ENCODE measurements at regions not wholly inside any gene's neighbourhood (a gene's known extent, or its start where the extent isn't known, plus 50 kb on each side); places are given as distances from the start of the nearest gene placed in this dataset.

DNA sequence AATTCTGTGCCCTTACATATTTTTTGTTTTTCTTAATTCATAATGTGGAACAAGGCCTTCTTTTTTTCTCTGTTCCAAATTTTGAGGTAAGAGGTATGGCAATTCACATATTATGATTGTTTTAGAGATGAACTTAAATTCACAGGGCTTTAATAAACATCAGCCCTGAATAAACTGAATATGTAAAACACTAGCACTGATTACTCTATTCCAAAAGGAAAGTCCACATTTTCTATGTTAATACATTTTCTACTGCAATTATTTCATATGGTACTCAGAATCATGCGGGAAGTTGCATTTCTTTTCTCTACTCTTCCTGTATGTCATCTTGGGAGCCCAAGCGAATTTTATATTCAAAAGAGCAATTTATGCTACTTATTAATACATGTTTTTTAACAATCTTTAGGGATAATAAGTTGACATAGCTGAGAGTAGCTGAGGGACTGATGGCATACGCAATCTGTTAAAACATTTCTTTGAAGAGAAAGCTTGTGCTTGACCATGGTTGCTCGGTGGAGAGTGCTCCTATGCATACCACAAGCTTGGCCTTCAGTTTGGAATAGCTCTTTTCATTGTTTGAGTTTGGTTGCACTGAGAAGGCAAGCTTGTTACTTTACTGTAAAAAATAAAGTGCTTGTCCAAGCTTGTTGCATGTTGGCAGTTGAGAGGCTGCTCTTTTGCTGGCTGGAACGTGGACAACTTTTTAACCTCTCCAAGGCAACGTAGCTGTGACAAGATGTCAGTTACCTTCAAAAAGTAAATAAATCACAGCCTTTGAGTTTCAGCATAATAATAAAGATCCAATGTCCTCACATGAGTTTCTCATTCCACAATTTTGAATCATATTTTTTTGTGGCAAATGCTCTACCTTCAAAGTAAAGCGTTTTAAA lies 196.3 kb upstream of the SPRY1 start:
- TF ChIP-seq CTCF (IDR thresholded peaks at IDR 0.05; ENCODE audit: insufficient read depth, low read depth, low read length) (no peak), EZH2 (IDR thresholded peaks at IDR 0.05; ENCODE audit: insufficient read depth, low read length) (no peak)

Measured in astrocyte (in vitro differentiated cells and primary cell).